GM12878 (cell line): ENCODE measurements at regions not wholly inside any gene's neighbourhood (a gene's known extent, or its start where the extent isn't known, plus 50 kb on each side); places are given as distances from the start of the nearest gene placed in this dataset.

Experiments used
- BHLHE40 ChIP-seq, 2 experiments: fragments of 450-650 bp in 1 of 2; IDR thresholded peaks; 2 replicates each; pipeline ENCODE4 v1.6.1; 2011 to 2017; ENCODE audit warnings: low read depth in 2 of 2, borderline replicate concordance in 1 of 2, improper control_type of control experiment in 1 of 2, low read length in 1 of 2, mild to moderate bottlenecking in 1 of 2
- CBFB ChIP-seq: IDR thresholded peaks from 2 replicates; pipeline ENCODE4 v1.6.1; 2016; ENCODE audit warnings: antibody characterized with exemption, low read depth
- CBX5 ChIP-seq: sonication (generic); IDR thresholded peaks from 2 replicates; pipeline ENCODE4 v1.6.1; 2016; ENCODE audit warnings: low read depth, moderate library complexity, mild to moderate bottlenecking, inconsistent platforms
- CHD2 ChIP-seq: IDR thresholded peaks from 2 replicates; pipeline ENCODE4 v1.6.1; 2011; ENCODE audit warnings: low read depth, low read length, improper control_type of control experiment, borderline replicate concordance
- EED ChIP-seq: sonication (generic); IDR thresholded peaks from 2 replicates; pipeline ENCODE4 v1.6.1; 2016; ENCODE audit warnings: antibody characterized with exemption, low read depth
- GATAD2B ChIP-seq: fragments of 450-650 bp; conservative IDR thresholded peaks from 2 replicates; pipeline ENCODE4 v1.6.1; 2017; ENCODE audit warnings: low read depth, mild to moderate bottlenecking, moderate library complexity
- IRF4 ChIP-seq: IDR thresholded peaks from 2 replicates; pipeline ENCODE4 v1.6.1; 2011; ENCODE audit warnings: low read depth, low read length
- KDM1A ChIP-seq: fragments of 200-600 bp; sonication (generic); IDR thresholded peaks from 2 replicates; pipeline ENCODE4 v1.6.1; 2016; ENCODE audit warnings: borderline replicate concordance
- MYB ChIP-seq: fragments of 150-350 bp; IDR thresholded peaks from 2 replicates; pipeline ENCODE4 v1.6.1; 2014; ENCODE audit warnings: mild to moderate bottlenecking, low read depth, low read length, borderline replicate concordance
- MYC ChIP-seq: IDR thresholded peaks from 2 replicates; pipeline ENCODE4 v1.6.1; 2011; ENCODE audit warnings: mild to moderate bottlenecking, low read length, moderate library complexity, inconsistent platforms; ENCODE audit not compliant: insufficient read depth, insufficient replicate concordance, insufficient read length, severe bottlenecking
- NFYB ChIP-seq: IDR thresholded peaks from 2 replicates; pipeline ENCODE4 v1.6.1; 2011; ENCODE audit warnings: low read depth, mild to moderate bottlenecking, low read length, improper control_type of control experiment, moderate library complexity; ENCODE audit not compliant: insufficient read depth
- RB1 ChIP-seq: fragments of 450-650 bp; formaldehyde crosslinking; IDR thresholded peaks from 2 replicates; pipeline ENCODE4 v1.6.1; 2017; ENCODE audit warnings: mild to moderate bottlenecking, borderline replicate concordance
- RELA ChIP-seq: fragments of 450-650 bp; IDR thresholded peaks from 2 replicates; pipeline ENCODE4 v1.8.0; 2014; ENCODE audit warnings: borderline replicate concordance; ENCODE audit not compliant: partially characterized antibody
- RFX5 ChIP-seq: IDR thresholded peaks from 2 replicates; pipeline ENCODE4 v1.6.1; 2011; ENCODE audit warnings: low read depth, low read length, improper control_type of control experiment
- SUPT20H ChIP-seq: IDR thresholded peaks from 2 replicates; pipeline ENCODE4 v1.6.1; 2011; ENCODE audit warnings: low read depth, mild to moderate bottlenecking, low read length, moderate library complexity, borderline replicate concordance; ENCODE audit not compliant: control insufficient read depth
- TAF1 ChIP-seq: IDR thresholded peaks from 2 replicates; pipeline ENCODE4 v1.6.1; 2011; ENCODE audit warnings: mild to moderate bottlenecking, low read depth, low read length, borderline replicate concordance
- YY1 ChIP-seq: IDR thresholded peaks from 2 replicates; pipeline ENCODE4 v1.6.1; 2011; ENCODE audit warnings: low read depth, mild to moderate bottlenecking, low read length
- ZBED1 ChIP-seq: IDR thresholded peaks from 2 replicates; pipeline ENCODE4 v1.6.1; 2016; ENCODE audit warnings: borderline replicate concordance
- ZNF24 ChIP-seq: fragments of 450-650 bp; IDR thresholded peaks from 2 replicates; pipeline ENCODE4 v1.6.1; 2017; ENCODE audit warnings: antibody characterized with exemption, mild to moderate bottlenecking
- ZNF622 ChIP-seq: fragments of 450-650 bp; IDR thresholded peaks from 2 replicates; pipeline ENCODE4 v1.6.1; 2017; ENCODE audit warnings: mild to moderate bottlenecking, inconsistent platforms
- TF ChIP-seq, protein P1 (sequence below): fragments of 450-650 bp; IDR thresholded peaks from 2 replicates; pipeline ENCODE4 v1.6.1; 2017; ENCODE audit warnings: borderline replicate concordance
- TF ChIP-seq, protein P2 (sequence below): fragments of 450-650 bp; IDR thresholded peaks from 2 replicates; pipeline ENCODE4 v1.6.1; 2017; ENCODE audit warnings: low read depth, mild to moderate bottlenecking, moderate library complexity
- TF ChIP-seq, protein P3 (sequence below): IDR thresholded peaks from 2 replicates; pipeline ENCODE4 v1.6.1; 2011; ENCODE audit warnings: low read depth, low read length, improper control_type of control experiment, borderline replicate concordance
- TF ChIP-seq, protein P4 (sequence below): fragments of 450-650 bp; formaldehyde crosslinking; IDR thresholded peaks from 2 replicates; pipeline ENCODE4 v1.4.0; 2022; ENCODE audit warnings: mild to moderate bottlenecking, moderate library complexity

DNA sequence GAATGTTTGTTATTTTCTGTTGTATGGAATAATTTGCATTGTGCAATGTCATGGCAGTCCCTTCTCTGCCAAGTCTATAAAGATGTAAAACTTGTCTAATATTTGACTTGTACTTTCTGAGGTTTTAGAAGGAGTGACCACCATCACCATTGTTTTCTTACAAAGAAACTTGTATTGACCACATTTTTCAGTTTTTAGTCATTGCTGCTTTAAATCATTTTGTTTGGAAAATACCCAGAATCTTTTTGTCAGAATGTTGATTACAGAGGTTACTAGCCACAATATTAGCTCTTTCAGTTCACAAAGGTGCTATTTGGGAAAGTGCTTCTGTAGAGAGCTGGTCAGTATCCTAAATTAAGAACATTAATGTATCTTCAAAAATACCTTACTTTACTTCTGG, 532.4 kb upstream of the GBE1 start (continued):
- no peak for TF ChIP-seq NFYB
- TF ChIP-seq CBFB, result peak; percentile 83
- no peak for TF ChIP-seq TAF1
- no peak for TF ChIP-seq ZNF622
- TF ChIP-seq CBX5, result 0 out of 2 replicates have a peak, but pooled peaks have one; percentile 69
- no peak for TF ChIP-seq GATAD2B
- TF ChIP-seq, protein P1, sequence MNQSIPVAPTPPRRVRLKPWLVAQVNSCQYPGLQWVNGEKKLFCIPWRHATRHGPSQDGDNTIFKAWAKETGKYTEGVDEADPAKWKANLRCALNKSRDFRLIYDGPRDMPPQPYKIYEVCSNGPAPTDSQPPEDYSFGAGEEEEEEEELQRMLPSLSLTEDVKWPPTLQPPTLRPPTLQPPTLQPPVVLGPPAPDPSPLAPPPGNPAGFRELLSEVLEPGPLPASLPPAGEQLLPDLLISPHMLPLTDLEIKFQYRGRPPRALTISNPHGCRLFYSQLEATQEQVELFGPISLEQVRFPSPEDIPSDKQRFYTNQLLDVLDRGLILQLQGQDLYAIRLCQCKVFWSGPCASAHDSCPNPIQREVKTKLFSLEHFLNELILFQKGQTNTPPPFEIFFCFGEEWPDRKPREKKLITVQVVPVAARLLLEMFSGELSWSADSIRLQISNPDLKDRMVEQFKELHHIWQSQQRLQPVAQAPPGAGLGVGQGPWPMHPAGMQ, result no peak
- TF ChIP-seq, protein P2, sequence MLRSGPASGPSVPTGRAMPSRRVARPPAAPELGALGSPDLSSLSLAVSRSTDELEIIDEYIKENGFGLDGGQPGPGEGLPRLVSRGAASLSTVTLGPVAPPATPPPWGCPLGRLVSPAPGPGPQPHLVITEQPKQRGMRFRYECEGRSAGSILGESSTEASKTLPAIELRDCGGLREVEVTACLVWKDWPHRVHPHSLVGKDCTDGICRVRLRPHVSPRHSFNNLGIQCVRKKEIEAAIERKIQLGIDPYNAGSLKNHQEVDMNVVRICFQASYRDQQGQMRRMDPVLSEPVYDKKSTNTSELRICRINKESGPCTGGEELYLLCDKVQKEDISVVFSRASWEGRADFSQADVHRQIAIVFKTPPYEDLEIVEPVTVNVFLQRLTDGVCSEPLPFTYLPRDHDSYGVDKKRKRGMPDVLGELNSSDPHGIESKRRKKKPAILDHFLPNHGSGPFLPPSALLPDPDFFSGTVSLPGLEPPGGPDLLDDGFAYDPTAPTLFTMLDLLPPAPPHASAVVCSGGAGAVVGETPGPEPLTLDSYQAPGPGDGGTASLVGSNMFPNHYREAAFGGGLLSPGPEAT, result peak; percentile 90
- no peak for TF ChIP-seq KDM1A
- TF ChIP-seq EED, result 0 out of 2 replicates have a peak, but pooled peaks have one; percentile 27
- peak; percentile 35; the same call in 1 of the 2 replicates for TF ChIP-seq ZBED1
- no peak for TF ChIP-seq SUPT20H
- TF ChIP-seq RELA, result no peak
- peak; percentile 18 to 33; a peak in 1 of 4 replicates for TF ChIP-seq BHLHE40 (IDR thresholded peaks at IDR 0.05; ENCODE audit: borderline replicate concordance in 1 of 2, low read depth in 2 of 2, low read length in 1 of 2)
- TF ChIP-seq CHD2, result no peak
- no peak for TF ChIP-seq MYB
- no peak for TF ChIP-seq YY1
- TF ChIP-seq, protein P3, sequence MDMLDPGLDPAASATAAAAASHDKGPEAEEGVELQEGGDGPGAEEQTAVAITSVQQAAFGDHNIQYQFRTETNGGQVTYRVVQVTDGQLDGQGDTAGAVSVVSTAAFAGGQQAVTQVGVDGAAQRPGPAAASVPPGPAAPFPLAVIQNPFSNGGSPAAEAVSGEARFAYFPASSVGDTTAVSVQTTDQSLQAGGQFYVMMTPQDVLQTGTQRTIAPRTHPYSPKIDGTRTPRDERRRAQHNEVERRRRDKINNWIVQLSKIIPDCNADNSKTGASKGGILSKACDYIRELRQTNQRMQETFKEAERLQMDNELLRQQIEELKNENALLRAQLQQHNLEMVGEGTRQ, result no peak
- TF ChIP-seq ZNF24, result peak; percentile 84
- TF ChIP-seq RFX5, result no peak
- TF ChIP-seq, protein P4, sequence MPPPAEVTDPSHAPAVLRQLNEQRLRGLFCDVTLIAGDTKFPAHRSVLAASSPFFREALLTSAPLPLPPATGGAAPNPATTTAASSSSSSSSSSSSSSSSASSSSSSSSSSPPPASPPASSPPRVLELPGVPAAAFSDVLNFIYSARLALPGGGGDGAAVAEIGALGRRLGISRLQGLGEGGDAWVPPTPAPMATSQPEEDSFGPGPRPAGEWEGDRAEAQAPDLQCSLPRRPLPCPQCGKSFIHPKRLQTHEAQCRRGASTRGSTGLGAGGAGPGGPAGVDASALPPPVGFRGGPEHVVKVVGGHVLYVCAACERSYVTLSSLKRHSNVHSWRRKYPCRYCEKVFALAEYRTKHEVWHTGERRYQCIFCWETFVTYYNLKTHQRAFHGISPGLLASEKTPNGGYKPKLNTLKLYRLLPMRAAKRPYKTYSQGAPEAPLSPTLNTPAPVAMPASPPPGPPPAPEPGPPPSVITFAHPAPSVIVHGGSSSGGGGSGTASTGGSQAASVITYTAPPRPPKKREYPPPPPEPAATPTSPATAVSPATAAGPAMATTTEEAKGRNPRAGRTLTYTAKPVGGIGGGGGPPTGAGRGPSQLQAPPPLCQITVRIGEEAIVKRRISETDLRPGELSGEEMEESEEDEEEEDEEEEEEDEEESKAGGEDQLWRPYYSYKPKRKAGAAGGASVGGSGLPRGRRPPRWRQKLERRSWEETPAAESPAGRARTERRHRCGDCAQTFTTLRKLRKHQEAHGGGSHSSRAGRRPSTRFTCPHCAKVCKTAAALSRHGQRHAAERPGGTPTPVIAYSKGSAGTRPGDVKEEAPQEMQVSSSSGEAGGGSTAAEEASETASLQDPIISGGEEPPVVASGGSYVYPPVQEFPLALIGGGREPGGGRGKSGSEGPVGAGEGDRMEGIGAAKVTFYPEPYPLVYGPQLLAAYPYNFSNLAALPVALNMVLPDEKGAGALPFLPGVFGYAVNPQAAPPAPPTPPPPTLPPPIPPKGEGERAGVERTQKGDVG (CRISPR knock-in tag), result no peak
- TF ChIP-seq MYC, result no peak
- no peak for TF ChIP-seq RB1
- 0 out of 2 replicates have a peak, but pooled peaks have one; percentile 56 for TF ChIP-seq IRF4
